SU-DHL-6 (cell line): ENCODE measurements at regions not wholly inside any gene's neighbourhood (a gene's known extent, or its start where the extent isn't known, plus 50 kb on each side); places are given as distances from the start of the nearest gene placed in this dataset.

Experiments
- CTCF ChIP-seq: fragments of 200-600 bp; sonication (generic); IDR thresholded peaks from one replicate; pipeline ENCODE4 v1.5.1; 2017; ENCODE audit warnings: antibody characterized with exemption, mild to moderate bottlenecking, low read length, moderate library complexity; ENCODE audit not compliant: insufficient read depth, poor library complexity, severe bottlenecking
- EZH2phosphoT487 ChIP-seq: fragments of 200-600 bp; sonication (generic), shearing (Covaris generic); conservative IDR thresholded peaks from 2 replicates; pipeline ENCODE4 v1.6.1; 2018; ENCODE audit warnings: mild to moderate bottlenecking, antibody characterized with exemption, low read length, moderate library complexity, mixed read lengths

DNA sequence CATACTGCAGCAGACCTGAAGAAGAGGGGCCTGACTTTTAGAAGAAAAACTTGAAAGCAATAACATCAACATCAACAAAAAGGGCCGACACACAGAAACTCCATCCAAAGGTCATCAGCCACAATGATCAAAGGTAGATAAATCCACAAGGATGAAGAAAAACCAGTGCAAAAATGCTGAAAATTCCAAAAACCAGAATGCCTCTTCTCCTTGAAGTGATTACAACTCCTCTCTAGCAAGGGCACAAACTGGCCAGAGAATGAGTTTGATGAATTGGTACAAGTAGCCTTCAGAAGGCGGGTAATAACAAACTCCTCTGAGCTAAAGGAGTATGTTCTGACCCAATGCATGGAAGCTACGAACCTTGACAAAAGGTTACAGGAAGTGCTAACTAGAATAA, 186.2 kb upstream of the RAI14 start:
- no peak for TF ChIP-seq CTCF
- no peak for TF ChIP-seq EZH2phosphoT487
